Fibroblast of lung (primary cell): ENCODE measurements at regions not wholly inside any gene's neighbourhood (a gene's known extent, or its start where the extent isn't known, plus 50 kb on each side); places are given as distances from the start of the nearest gene placed in this dataset.
"Not testable (repeated sequence)": the region's sequence is repeated elsewhere in the genome, so short reads cannot be mapped to it uniquely, and the experiment has no call there.

Experiments
- CTCF ChIP-seq, 2 donors: IDR thresholded peaks in 1 of 2; conservative IDR thresholded peaks in 1 of 2; 1 replicate in 1 of 2; 2 replicates in 1 of 2; pipeline ENCODE4 v1.5.1; 2011 to 2012; ENCODE audit warnings: low read length in 2 of 2, control low read depth in 1 of 2, inconsistent platforms in 1 of 2, low read depth in 1 of 2, mild to moderate bottlenecking in 1 of 2
- EZH2 ChIP-seq: IDR thresholded peaks from 2 replicates; pipeline ENCODE4 v1.5.1; 2012; ENCODE audit warnings: low read length, control low read depth, mild to moderate bottlenecking; ENCODE audit errors: missing control alignments

GRCh38 chr21:7813475-7813874 is 2707.9 kb upstream of the TPTE start:
- TF ChIP-seq CTCF (conservative IDR thresholded peaks at IDR 0.05 in 1 of 2, IDR thresholded peaks at IDR 0.05 in 1 of 2; ENCODE audit: low read depth in 1 of 2, low read length in 2 of 2); EZH2: not testable (repeated sequence)
